GM23248 (cell line): ENCODE measurements at regions not wholly inside any gene's neighbourhood (a gene's known extent, or its start where the extent isn't known, plus 50 kb on each side); places are given as distances from the start of the nearest gene placed in this dataset.

Source experiments
- DNase-seq: peaks from one replicate; pipeline ENCODE4 v3.0.0-alpha.2; 2015
- H2AFZ ChIP-seq: fragments of 200-600 bp; sonication (generic); 2 replicates; pipeline ENCODE4 v1.6.1; 2016; ENCODE audit warnings: antibody characterized with exemption
- H3F3A ChIP-seq: fragments of 200-600 bp; sonication (generic); 2 replicates; pipeline ENCODE4 v1.6.1; 2016; ENCODE audit warnings: mild to moderate bottlenecking, antibody characterized with exemption, mixed run types; ENCODE audit not compliant: insufficient read depth
- H3K27ac ChIP-seq: fragments of 200-600 bp; sonication (generic); 2 replicates; pipeline ENCODE4 v1.5.1; 2016; ENCODE audit warnings: mild to moderate bottlenecking
- H3K27me3 ChIP-seq: fragments of 200-600 bp; sonication (generic); replicated peaks from 2 replicates; pipeline ENCODE4 v1.6.1; 2016; ENCODE audit warnings: mild to moderate bottlenecking; ENCODE audit not compliant: insufficient read depth
- H3K36me3 ChIP-seq: fragments of 200-600 bp; sonication (generic); 2 replicates; pipeline ENCODE4 v1.6.1; 2016; ENCODE audit warnings: low read depth, mild to moderate bottlenecking
- H3K4me1 ChIP-seq: fragments of 200-600 bp; sonication (generic); 2 replicates; pipeline ENCODE4 v1.6.1; 2016; ENCODE audit warnings: mild to moderate bottlenecking; ENCODE audit not compliant: insufficient read depth
- H3K4me2 ChIP-seq: fragments of 200-600 bp; sonication (generic); one replicate; pipeline ENCODE4 v1.6.1; 2016; ENCODE audit warnings: mild to moderate bottlenecking; ENCODE audit not compliant: unreplicated experiment
- H3K4me3 ChIP-seq: fragments of 200-600 bp; sonication (generic); 2 replicates; pipeline ENCODE4 v1.5.1; 2016; ENCODE audit warnings: mild to moderate bottlenecking
- H3K79me2 ChIP-seq: fragments of 200-600 bp; sonication (generic); 2 replicates; pipeline ENCODE4 v1.6.1; 2016; ENCODE audit warnings: mild to moderate bottlenecking; ENCODE audit not compliant: insufficient read depth
- H3K9ac ChIP-seq: fragments of 200-600 bp; sonication (generic); 2 replicates; pipeline ENCODE4 v1.6.1; 2016; ENCODE audit warnings: mild to moderate bottlenecking
- H3K9me2 ChIP-seq: fragments of 200-600 bp; sonication (generic); 2 replicates; pipeline ENCODE4 v1.6.1; 2016; ENCODE audit warnings: mixed run types, mild to moderate bottlenecking, moderate library complexity; ENCODE audit not compliant: insufficient read depth
- H3K9me3 ChIP-seq: fragments of 200-600 bp; sonication (generic); one replicate; pipeline ENCODE4 v1.6.1; 2017; ENCODE audit warnings: low read depth
- H4K20me1 ChIP-seq: fragments of 200-600 bp; sonication (generic); 2 replicates; pipeline ENCODE4 v1.6.0; 2016; ENCODE audit not compliant: insufficient read depth
- EZH2 ChIP-seq: fragments of 200-600 bp; sonication (generic); IDR thresholded peaks from 2 replicates; pipeline ENCODE4 v1.6.1; 2018; ENCODE audit warnings: antibody characterized with exemption, mild to moderate bottlenecking; ENCODE audit not compliant: insufficient read depth, poor library complexity, severe bottlenecking
- EZH2phosphoT487 ChIP-seq: fragments of 200-600 bp; sonication (generic); IDR thresholded peaks from 2 replicates; pipeline ENCODE4 v1.6.1; 2018; ENCODE audit warnings: antibody characterized with exemption, moderate library complexity, mild to moderate bottlenecking, low read depth; ENCODE audit not compliant: insufficient read depth
- WGBS, 2 experiments: methylation state at CpG; one replicate each; pipeline ENCODE4 v1.1.6; 2015 to 2017; ENCODE audit warnings: low lambda C conversion rate in 2 of 2, low coverage in 1 of 2; ENCODE audit errors: missing lambda C conversion rate in 2 of 2; 5-methylcytosine and 5-hydroxymethylcytosine counted together
- in situ Hi-C: fragments of 300-500 bp; cut with MboI; formaldehyde crosslinking; loops from 2 replicates; pipeline ENCODE4 v1.15.0; 2020

GRCh38 chr5:77909237-77909636 is 133.1 kb upstream of the TBCA start:
- no peaks in the 10 kb centered on the region for H3K79me2 ChIP-seq
- 82 to 86% methylated on average over 2 of the region's 2 CpGs for WGBS, 2 experiments
- in situ Hi-C loops, result no loop called here

GRCh38 chr5:77908787-77909186 is 132.6 kb upstream of the TBCA start:
- Histone ChIP-seq H3K4me1 (no peaks in the 10 kb centered on the region), H3K9me3 (no peaks in the 10 kb centered on the region), H3K79me2 (no peaks in the 10 kb centered on the region), H3K27ac (no peak overlapping the region), H3K4me2 (no peak overlapping the region), H3K4me3 (no peak overlapping the region), H4K20me1 (no peaks in the 10 kb centered on the region), H3K36me3 (no peaks in the 10 kb centered on the region), H3F3A (no peaks in the 10 kb centered on the region), H2AFZ (no peak overlapping the region), H3K27me3 (no peaks in the 10 kb centered on the region), H3K9me2 (no peaks in the 10 kb centered on the region), H3K9ac (no peak overlapping the region)
- TF ChIP-seq EZH2 (no peak), EZH2phosphoT487 (no peak)
- no peak for DNase-seq
- in situ Hi-C loops, result no loop called here
- 63 to 76% methylated on average over 3 of the region's 3 CpGs for WGBS, 2 experiments

More at GRCh38 chr5:77909237-77909636, 133.1 kb upstream of the TBCA start:
- Histone ChIP-seq H3K4me1 (no peaks in the 10 kb centered on the region), H3K27ac (no peak overlapping the region), H3K4me3 (no peak overlapping the region), H3F3A (no peaks in the 10 kb centered on the region), H3K9me2 (no peaks in the 10 kb centered on the region), H3K9ac (no peak overlapping the region), H3K27me3 (no peaks in the 10 kb centered on the region), H3K36me3 (no peaks in the 10 kb centered on the region), H2AFZ (no peak overlapping the region), H3K9me3 (no peaks in the 10 kb centered on the region), H3K4me2 (no peak overlapping the region), H4K20me1 (no peaks in the 10 kb centered on the region)
- no peak for DNase-seq
- no peak for TF ChIP-seq EZH2phosphoT487
- TF ChIP-seq EZH2, result no peak

- no peak overlapping the region for H3K27ac ChIP-seq
- H3K79me2 ChIP-seq, result no peaks in the 10 kb centered on the region
Measured at GRCh38 chr5:77907786-77908185, 131.6 kb upstream of the TBCA start.

GRCh38 chr5:77906806-77907205 is 130.7 kb upstream of the TBCA start:
- H3K9ac ChIP-seq, result no peak overlapping the region
- no peak overlapping the region for H3K27ac ChIP-seq
- peak overlapping the region; percentile 30; the same call in 1 of the 2 replicates for H2AFZ ChIP-seq
- no peaks in the 10 kb centered on the region for H4K20me1 ChIP-seq
- no peaks in the 10 kb centered on the region for H3K4me1 ChIP-seq
- no peaks in the 10 kb centered on the region for H3K79me2 ChIP-seq
- H3K4me2 ChIP-seq, result no peak overlapping the region
- no peaks in the 10 kb centered on the region for H3K27me3 ChIP-seq
- 49 to 56% methylated on average over 8 of the region's 8 CpGs for WGBS, 2 experiments
- no peak overlapping the region for H3K4me3 ChIP-seq
- no peak for TF ChIP-seq EZH2phosphoT487
- TF ChIP-seq EZH2, result no peak
- no peaks in the 10 kb centered on the region for H3K9me2 ChIP-seq
- no peaks in the 10 kb centered on the region for H3K36me3 ChIP-seq
- no peaks in the 10 kb centered on the region for H3K9me3 ChIP-seq
- in situ Hi-C loops, result no loop called here
- H3F3A ChIP-seq, result no peaks in the 10 kb centered on the region
- peak; percentile 80 for DNase-seq

More at GRCh38 chr5:77907786-77908185, 131.6 kb upstream of the TBCA start:
- 80 to 93% methylated on average over 2 of the region's 2 CpGs for WGBS, 2 experiments
- Histone ChIP-seq H3K36me3 (no peaks in the 10 kb centered on the region), H3K9me2 (no peaks in the 10 kb centered on the region), H3K4me1 (no peaks in the 10 kb centered on the region), H3K9ac (no peak overlapping the region), H3K27me3 (no peaks in the 10 kb centered on the region), H3K4me3 (no peak overlapping the region), H3K4me2 (no peak overlapping the region), H3K9me3 (no peaks in the 10 kb centered on the region), H2AFZ (no peak overlapping the region), H4K20me1 (no peaks in the 10 kb centered on the region), H3F3A (no peaks in the 10 kb centered on the region)
- in situ Hi-C loops, result no loop called here
- no peak for TF ChIP-seq EZH2
- no peak for TF ChIP-seq EZH2phosphoT487
- DNase-seq, result no peak

- H3K27ac ChIP-seq, result no peak overlapping the region
- TF ChIP-seq EZH2 (no peak), EZH2phosphoT487 (no peak)
- H3F3A ChIP-seq, result no peaks in the 10 kb centered on the region
- no peak overlapping the region for H3K9ac ChIP-seq
- DNase-seq, result no peak
- H3K27me3 ChIP-seq, result no peaks in the 10 kb centered on the region
- H3K4me3 ChIP-seq, result no peak overlapping the region
- H3K4me1 ChIP-seq, result no peaks in the 10 kb centered on the region
- 75 to 78% methylated on average over 3 of the region's 3 CpGs for WGBS, 2 experiments
- no peak overlapping the region for H3K4me2 ChIP-seq
- no peaks in the 10 kb centered on the region for H4K20me1 ChIP-seq
- no peaks in the 10 kb centered on the region for H3K79me2 ChIP-seq
- H3K9me2 ChIP-seq, result no peaks in the 10 kb centered on the region
- no peak overlapping the region for H2AFZ ChIP-seq
- in situ Hi-C loops, result no loop called here
- H3K36me3 ChIP-seq, result no peaks in the 10 kb centered on the region
- no peaks in the 10 kb centered on the region for H3K9me3 ChIP-seq
Measured at GRCh38 chr5:77904362-77904761, 128.2 kb upstream of the TBCA start.
